ENCODE measurements at regions not wholly inside any gene's neighbourhood (a gene's known extent, or its start where the extent isn't known, plus 50 kb on each side); places are given as distances from the start of the nearest gene placed in this dataset.
"Not testable (repeated sequence)": the region's sequence is repeated elsewhere in the genome, so short reads cannot be mapped to it uniquely, and the experiment has no call there.

- no peak overlapping the region for H2AK5ac ChIP-seq (ENCODE audit: low read length)
- H3K79me1 ChIP-seq (ENCODE audit: low read length), result no peaks in the 10 kb centered on the region
- H3K27me3 ChIP-seq (ENCODE audit: insufficient read depth, low read length, poor library complexity), result no peaks in the 10 kb centered on the region
- no peak overlapping the region for H3K18ac ChIP-seq (ENCODE audit: low read length)
- no peaks in the 10 kb centered on the region for H3K36me3 ChIP-seq (ENCODE audit: control insufficient read depth, insufficient read depth, low read length)
- no peak overlapping the region for H3K27ac ChIP-seq (ENCODE audit: low read depth, low read length)
- H3K56ac ChIP-seq (ENCODE audit: low read length), result no peak overlapping the region
- no peak for DNase-seq
- H2BK120ac ChIP-seq (ENCODE audit: low read depth, low read length), result no peak overlapping the region
- H3K23ac ChIP-seq (ENCODE audit: low read length), result no peak overlapping the region
- 100% methylated on average over 1 of the region's 4 CpGs for WGBS (ENCODE audit: extremely low coverage, insufficient coverage, low lambda C conversion rate)
- no peak overlapping the region for H2BK5ac ChIP-seq (ENCODE audit: low read length)
- no peak overlapping the region for H2BK15ac ChIP-seq (replicated peaks; ENCODE audit: low read depth)
- peak overlapping the region; percentile 26 for H3K4me3 ChIP-seq (ENCODE audit: low read length)
- H4K5ac ChIP-seq (ENCODE audit: low read length), result no peak overlapping the region
- H3K4ac ChIP-seq (ENCODE audit: low read depth, low read length), result no peak overlapping the region
- no peaks in the 10 kb centered on the region for H3K79me2 ChIP-seq (ENCODE audit: control insufficient read depth, insufficient read depth, low read length)
- H4K8ac ChIP-seq (ENCODE audit: low read depth, low read length), result no peak overlapping the region
- no peak overlapping the region for H3K4me2 ChIP-seq (ENCODE audit: low read length)
- H3K9ac ChIP-seq (ENCODE audit: low read length), result no peak overlapping the region
- H3K4me1 ChIP-seq (ENCODE audit: control insufficient read depth, low read depth, low read length), result no peaks in the 10 kb centered on the region
These were observed 235.1 kb downstream of the CWH43 start for GRCh38 chr4:49221209-49221608.

GRCh38 chr4:49222810-49223209 lies 236.7 kb downstream of the CWH43 start:
- not testable (repeated sequence) for H3K79me2 ChIP-seq (ENCODE audit: control insufficient read depth, insufficient read depth, low read length); H4K5ac ChIP-seq (ENCODE audit: low read length); H2BK15ac ChIP-seq (replicated peaks; ENCODE audit: low read depth); H2AK5ac ChIP-seq (ENCODE audit: low read length); H3K9ac ChIP-seq (ENCODE audit: low read length); DNase-seq; H3K4me2 ChIP-seq (ENCODE audit: low read length); H3K4ac ChIP-seq (ENCODE audit: low read depth, low read length); H3K18ac ChIP-seq (ENCODE audit: low read length); H3K56ac ChIP-seq (ENCODE audit: low read length); H3K79me1 ChIP-seq (ENCODE audit: low read length); H3K27ac ChIP-seq (ENCODE audit: low read depth, low read length); H3K4me3 ChIP-seq (ENCODE audit: low read length); H3K23ac ChIP-seq (ENCODE audit: low read length); H4K8ac ChIP-seq (ENCODE audit: low read depth, low read length); H3K27me3 ChIP-seq (ENCODE audit: insufficient read depth, low read length, poor library complexity); H3K36me3 ChIP-seq (ENCODE audit: control insufficient read depth, insufficient read depth, low read length); H2BK120ac ChIP-seq (ENCODE audit: low read depth, low read length); H3K4me1 ChIP-seq (ENCODE audit: control insufficient read depth, low read depth, low read length); H2BK5ac ChIP-seq (ENCODE audit: low read length)
- no CpG with 5 or more reads among the region's 1 CpG for WGBS (ENCODE audit: extremely low coverage, insufficient coverage, low lambda C conversion rate)

GRCh38 chr4:49226216-49226866 lies 240.3 kb downstream of the CWH43 start:
- not testable (repeated sequence) for H2BK5ac ChIP-seq (ENCODE audit: low read length); H3K18ac ChIP-seq (ENCODE audit: low read length); H3K4ac ChIP-seq (ENCODE audit: low read depth, low read length); H3K27ac ChIP-seq (ENCODE audit: low read depth, low read length); H2BK15ac ChIP-seq (replicated peaks; ENCODE audit: low read depth); H3K36me3 ChIP-seq (ENCODE audit: control insufficient read depth, insufficient read depth, low read length); H2BK120ac ChIP-seq (ENCODE audit: low read depth, low read length); H3K4me1 ChIP-seq (ENCODE audit: control insufficient read depth, low read depth, low read length); H3K79me2 ChIP-seq (ENCODE audit: control insufficient read depth, insufficient read depth, low read length); H3K4me2 ChIP-seq (ENCODE audit: low read length); H4K5ac ChIP-seq (ENCODE audit: low read length); H3K9ac ChIP-seq (ENCODE audit: low read length); DNase-seq; H2AK5ac ChIP-seq (ENCODE audit: low read length); H3K56ac ChIP-seq (ENCODE audit: low read length); H3K27me3 ChIP-seq (ENCODE audit: insufficient read depth, low read length, poor library complexity); H3K79me1 ChIP-seq (ENCODE audit: low read length); H3K4me3 ChIP-seq (ENCODE audit: low read length); H4K8ac ChIP-seq (ENCODE audit: low read depth, low read length); H3K23ac ChIP-seq (ENCODE audit: low read length)
- WGBS (ENCODE audit: extremely low coverage, insufficient coverage, low lambda C conversion rate), result no CpG with 5 or more reads among the region's 6 CpGs

- H3K4me3 ChIP-seq (ENCODE audit: low read length), result not testable (repeated sequence)
These were observed 241.9 kb downstream of the CWH43 start for GRCh38 chr4:49227941-49228340.

GRCh38 chr4:49229243-49229642 lies 243.2 kb downstream of the CWH43 start:
- no CpG with 5 or more reads among the region's 1 CpG for WGBS (ENCODE audit: extremely low coverage, insufficient coverage, low lambda C conversion rate)
- H3K79me1 ChIP-seq (ENCODE audit: low read length); H3K56ac ChIP-seq (ENCODE audit: low read length); H3K9ac ChIP-seq (ENCODE audit: low read length); H2BK5ac ChIP-seq (ENCODE audit: low read length); H3K79me2 ChIP-seq (ENCODE audit: control insufficient read depth, insufficient read depth, low read length); H3K4me3 ChIP-seq (ENCODE audit: low read length); H4K5ac ChIP-seq (ENCODE audit: low read length); H3K4me2 ChIP-seq (ENCODE audit: low read length); H3K18ac ChIP-seq (ENCODE audit: low read length); H3K36me3 ChIP-seq (ENCODE audit: control insufficient read depth, insufficient read depth, low read length); H2BK15ac ChIP-seq (replicated peaks; ENCODE audit: low read depth); DNase-seq; H2AK5ac ChIP-seq (ENCODE audit: low read length); H3K27ac ChIP-seq (ENCODE audit: low read depth, low read length); H3K23ac ChIP-seq (ENCODE audit: low read length); H3K4me1 ChIP-seq (ENCODE audit: control insufficient read depth, low read depth, low read length); H3K4ac ChIP-seq (ENCODE audit: low read depth, low read length); H3K27me3 ChIP-seq (ENCODE audit: insufficient read depth, low read length, poor library complexity); H2BK120ac ChIP-seq (ENCODE audit: low read depth, low read length); H4K8ac ChIP-seq (ENCODE audit: low read depth, low read length): not testable (repeated sequence)

More at GRCh38 chr4:49227941-49228340, 241.9 kb downstream of the CWH43 start:
- H3K4me1 ChIP-seq (ENCODE audit: control insufficient read depth, low read depth, low read length); H3K79me1 ChIP-seq (ENCODE audit: low read length); H3K27me3 ChIP-seq (ENCODE audit: insufficient read depth, low read length, poor library complexity); H3K18ac ChIP-seq (ENCODE audit: low read length); H3K4ac ChIP-seq (ENCODE audit: low read depth, low read length); H2BK5ac ChIP-seq (ENCODE audit: low read length); H4K8ac ChIP-seq (ENCODE audit: low read depth, low read length); H3K4me2 ChIP-seq (ENCODE audit: low read length); H3K9ac ChIP-seq (ENCODE audit: low read length); H2AK5ac ChIP-seq (ENCODE audit: low read length); H3K23ac ChIP-seq (ENCODE audit: low read length); H3K27ac ChIP-seq (ENCODE audit: low read depth, low read length); H2BK120ac ChIP-seq (ENCODE audit: low read depth, low read length); DNase-seq; H3K79me2 ChIP-seq (ENCODE audit: control insufficient read depth, insufficient read depth, low read length); H4K5ac ChIP-seq (ENCODE audit: low read length); H3K36me3 ChIP-seq (ENCODE audit: control insufficient read depth, insufficient read depth, low read length); H3K56ac ChIP-seq (ENCODE audit: low read length); H2BK15ac ChIP-seq (replicated peaks; ENCODE audit: low read depth): not testable (repeated sequence)
- no CpG with 5 or more reads among the region's 1 CpG for WGBS (ENCODE audit: extremely low coverage, insufficient coverage, low lambda C conversion rate)

- not testable (repeated sequence) for H3K23ac ChIP-seq (ENCODE audit: low read length); H3K4me2 ChIP-seq (ENCODE audit: low read length); H3K79me2 ChIP-seq (ENCODE audit: control insufficient read depth, insufficient read depth, low read length); H2AK5ac ChIP-seq (ENCODE audit: low read length); H3K4ac ChIP-seq (ENCODE audit: low read depth, low read length); H3K79me1 ChIP-seq (ENCODE audit: low read length); DNase-seq; H4K8ac ChIP-seq (ENCODE audit: low read depth, low read length); H4K5ac ChIP-seq (ENCODE audit: low read length); H3K4me3 ChIP-seq (ENCODE audit: low read length); H2BK120ac ChIP-seq (ENCODE audit: low read depth, low read length); H3K18ac ChIP-seq (ENCODE audit: low read length); H3K36me3 ChIP-seq (ENCODE audit: control insufficient read depth, insufficient read depth, low read length); H2BK5ac ChIP-seq (ENCODE audit: low read length); H3K4me1 ChIP-seq (ENCODE audit: control insufficient read depth, low read depth, low read length); H2BK15ac ChIP-seq (replicated peaks; ENCODE audit: low read depth); H3K56ac ChIP-seq (ENCODE audit: low read length); H3K27ac ChIP-seq (ENCODE audit: low read depth, low read length); H3K9ac ChIP-seq (ENCODE audit: low read length); H3K27me3 ChIP-seq (ENCODE audit: insufficient read depth, low read length, poor library complexity)
- WGBS (ENCODE audit: extremely low coverage, insufficient coverage, low lambda C conversion rate), result no CpG with 5 or more reads among the region's 6 CpGs
These were observed 243.6 kb downstream of the CWH43 start for GRCh38 chr4:49229713-49230112.
